ENCODE measurements at regions not wholly inside any gene's neighbourhood (a gene's known extent, or its start where the extent isn't known, plus 50 kb on each side); places are given as distances from the start of the nearest gene placed in this dataset.

DNA sequence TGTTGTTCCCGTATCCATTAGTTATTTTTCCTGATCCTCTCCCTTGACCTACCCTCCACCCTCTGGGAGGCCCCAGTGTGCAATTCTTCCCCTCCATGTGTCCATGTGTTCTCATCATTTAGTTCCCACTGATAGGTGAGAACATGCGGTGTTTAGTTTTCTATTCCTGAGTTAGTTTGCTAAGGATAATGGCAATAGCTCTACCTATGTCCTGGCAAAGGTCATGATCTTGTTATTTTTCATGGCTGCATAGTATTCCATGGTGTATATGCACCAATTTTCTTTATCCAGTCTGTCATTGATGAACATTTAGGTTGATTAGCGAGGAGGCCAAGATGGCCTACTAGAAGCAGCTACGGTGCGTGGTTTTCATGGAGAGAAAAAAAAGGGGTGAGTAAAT, 714.1 kb downstream of the STIM2 start:
- no peak for DNase-seq
- intact Hi-C loops (cut with DNase I) = no loop called here

DNA sequence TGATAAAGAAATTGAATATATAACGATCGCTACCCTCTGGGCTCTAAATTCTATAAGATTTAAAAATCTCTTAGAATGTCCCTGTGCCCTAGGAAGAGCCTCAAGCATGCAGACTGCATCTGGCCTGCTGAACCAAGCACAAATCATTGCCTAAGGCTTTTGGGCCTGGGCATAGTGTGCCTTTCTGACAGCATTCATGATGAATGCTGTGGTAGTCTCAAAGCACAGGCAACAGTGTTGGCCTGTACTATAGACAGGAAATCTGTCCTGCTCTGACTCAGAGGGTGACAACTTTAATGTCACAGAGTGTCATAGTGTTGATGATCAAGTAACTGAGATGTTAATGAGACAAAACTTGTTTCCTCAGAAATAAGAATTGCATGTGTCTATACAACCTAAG, 717.3 kb downstream of the STIM2 start:
- no peak for DNase-seq
- intact Hi-C loops (cut with DNase I) = no loop called here

DNA sequence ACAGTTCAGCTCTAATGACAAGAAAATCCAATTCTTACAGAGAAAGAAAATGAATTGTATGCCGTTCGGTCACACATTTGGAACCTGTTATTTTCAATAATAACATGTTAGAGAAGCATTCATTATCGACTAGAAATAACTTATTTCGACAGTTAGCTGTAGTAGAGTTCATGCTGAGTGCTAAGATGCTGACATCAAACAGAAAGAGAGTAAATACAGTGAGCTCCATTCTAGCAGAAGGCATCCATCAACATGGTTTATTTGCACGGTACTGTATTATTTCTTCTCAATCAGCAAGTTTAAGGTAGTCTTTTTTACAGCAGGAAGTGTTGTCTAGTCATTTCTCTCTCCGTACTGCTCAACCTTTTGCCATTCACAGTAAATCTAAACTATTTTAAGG, 732.1 kb downstream of the STIM2 start:
- intact Hi-C loops (cut with DNase I) = no loop called here
- no peak for DNase-seq

DNA sequence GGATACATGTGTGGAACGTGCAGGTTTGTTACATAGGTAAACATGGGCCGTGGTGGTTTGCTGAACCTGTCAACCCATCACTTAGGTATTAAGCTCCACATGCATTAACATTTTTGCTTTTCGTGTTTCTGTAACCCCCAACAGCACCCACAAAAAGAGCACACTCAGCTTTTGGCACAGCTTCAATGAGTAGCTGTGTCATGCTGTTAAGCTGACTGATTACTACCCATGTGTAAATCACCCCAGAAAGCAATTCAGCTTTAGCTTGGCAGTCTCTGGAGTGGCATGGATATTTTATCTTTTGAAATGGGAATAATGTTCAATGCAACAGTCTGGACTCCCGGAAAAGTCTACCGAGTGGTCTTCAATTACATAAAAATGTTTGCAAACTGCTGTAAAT, 734.3 kb downstream of the STIM2 start:
- intact Hi-C loops (cut with DNase I) = no loop called here
- no peak for DNase-seq

DNA sequence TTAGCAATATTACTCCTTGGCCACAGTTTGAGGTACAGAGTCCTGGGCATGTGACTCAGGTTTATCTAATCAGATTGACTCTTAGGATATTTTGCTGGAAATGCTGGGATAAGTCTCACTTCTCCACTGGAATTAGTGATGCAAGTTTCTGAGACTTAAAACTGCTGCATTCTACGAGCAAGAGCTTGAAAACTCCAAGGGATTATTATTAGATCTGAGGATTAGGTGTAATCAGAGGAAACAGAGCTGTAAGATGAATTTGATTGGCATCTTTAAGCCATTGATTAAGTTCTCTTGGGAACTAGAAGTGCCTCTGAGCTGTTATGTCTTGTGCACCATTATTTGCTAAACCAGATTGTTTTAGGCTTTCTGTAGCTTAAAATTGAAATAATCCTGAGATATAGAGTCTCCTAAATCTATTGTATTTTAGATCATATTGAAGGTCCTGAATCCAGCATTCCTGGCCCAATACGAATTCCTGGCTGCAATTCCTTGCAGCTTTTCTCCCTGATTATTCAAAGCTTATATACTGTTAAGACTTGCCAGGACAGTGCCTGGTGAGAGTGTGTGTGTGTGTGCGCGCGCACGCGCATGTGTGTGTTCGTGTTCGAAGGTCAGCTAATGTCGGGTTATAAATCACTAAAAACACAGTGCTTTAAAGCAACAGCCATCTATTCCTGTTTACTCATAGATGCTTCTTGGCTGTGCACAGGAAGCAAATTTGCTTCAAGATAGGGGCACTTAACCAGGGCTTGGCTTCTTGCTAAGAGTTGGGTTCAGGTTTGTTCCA, 735.1 kb downstream of the STIM2 start:
- intact Hi-C loops (cut with DNase I) = no loop called here
- DNase-seq = no peak

DNA sequence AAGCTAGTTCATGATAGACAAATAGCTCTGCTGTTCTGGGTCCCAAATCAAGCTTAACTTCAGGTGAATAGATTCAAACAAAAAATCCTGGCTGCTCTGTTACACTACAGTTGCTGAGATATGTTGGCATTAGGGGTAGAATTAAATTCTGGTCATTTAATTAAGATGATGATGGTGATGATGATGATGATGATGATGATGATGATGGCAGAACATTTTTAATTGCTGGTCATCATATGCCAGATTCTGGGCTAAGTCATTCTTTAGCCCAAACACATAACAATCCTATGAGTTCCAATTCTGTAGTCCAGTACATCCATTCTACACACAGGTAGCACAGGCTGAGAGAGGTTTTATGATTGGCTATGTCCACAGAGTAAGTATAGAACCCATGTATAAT, 741.5 kb downstream of the STIM2 start:
- no peak for DNase-seq
- intact Hi-C loops (cut with DNase I) = no loop called here

DNA sequence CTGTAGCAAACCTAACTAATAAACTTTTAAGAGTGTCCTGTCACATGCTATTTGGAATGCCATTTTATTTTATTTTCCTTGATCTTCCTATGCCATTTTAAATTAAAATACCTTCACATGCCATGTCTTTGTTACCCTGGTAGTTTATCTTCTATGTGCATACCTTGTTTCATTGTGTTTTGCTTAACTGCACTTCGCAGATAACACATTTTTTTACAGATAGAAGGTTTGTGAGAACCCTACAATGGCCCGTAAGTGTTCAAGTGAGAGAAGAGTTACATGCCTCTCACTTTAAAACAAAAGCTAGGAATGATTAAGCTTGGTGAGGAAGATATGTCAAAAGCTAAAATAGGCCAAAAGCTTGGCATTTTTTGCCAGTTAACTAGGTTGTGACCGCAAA, 744.1 kb downstream of the STIM2 start:
- intact Hi-C loops (cut with DNase I) = no loop called here
- no peak for DNase-seq

DNA sequence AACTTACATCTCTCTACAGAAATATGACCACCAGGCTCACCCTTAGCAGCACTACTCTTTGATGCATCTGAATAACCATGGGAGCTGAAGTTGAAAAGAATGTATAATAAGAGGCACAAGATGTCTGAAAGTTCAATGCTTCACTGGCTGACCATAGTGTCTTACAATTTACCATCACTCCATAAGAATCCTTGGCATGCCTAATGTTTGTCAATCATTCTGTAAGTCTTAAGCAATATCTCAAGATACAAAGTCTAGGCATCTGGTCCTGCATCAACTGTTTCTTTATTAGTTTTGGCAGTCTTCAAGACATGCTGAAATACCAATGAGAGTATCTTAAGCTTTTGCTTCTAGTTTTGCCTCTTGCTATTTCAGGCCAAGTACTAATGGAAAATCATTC, 755.5 kb downstream of the STIM2 start:
- intact Hi-C loops (cut with DNase I) = no loop called here
- no peak for DNase-seq

DNA sequence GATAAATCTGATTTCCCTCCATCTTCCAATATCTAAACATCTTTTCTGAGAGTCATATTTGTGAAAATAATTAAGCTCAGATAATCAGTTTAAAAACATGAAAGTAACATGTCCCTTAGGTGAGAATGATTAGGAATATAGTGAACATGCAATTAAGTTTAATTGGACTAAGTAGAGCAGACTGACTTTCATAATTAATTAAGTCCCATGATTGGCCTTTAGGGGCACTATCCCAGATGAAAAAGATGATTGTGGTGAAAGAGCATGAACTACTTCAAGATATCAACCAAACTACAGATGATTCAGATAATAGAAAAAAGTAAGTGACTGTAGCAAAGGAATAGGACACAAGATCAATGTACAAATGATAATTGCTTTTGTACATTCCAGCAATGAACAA, 758.8 kb downstream of the STIM2 start:
- intact Hi-C loops (cut with DNase I) = no loop called here
- no peak for DNase-seq

DNA sequence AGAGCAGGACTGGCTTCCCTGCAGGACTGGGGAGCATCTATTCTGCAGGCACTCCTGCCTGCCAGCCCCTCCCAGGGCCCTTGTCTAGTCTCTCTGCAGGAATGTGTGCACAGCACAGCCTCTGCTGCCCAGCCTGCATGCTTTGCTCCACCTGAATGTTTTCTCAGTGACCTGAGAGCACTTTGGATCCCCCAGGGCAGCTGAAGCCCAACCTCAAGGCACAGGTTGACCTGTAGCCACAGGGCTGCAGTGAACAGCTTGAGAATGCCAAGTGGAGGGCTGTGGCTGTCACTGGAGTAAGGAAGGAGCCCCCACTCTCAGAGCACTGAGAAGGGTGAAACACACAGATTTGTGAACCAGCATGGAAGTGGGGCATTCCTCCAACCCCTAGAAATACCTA, 760.2 kb downstream of the STIM2 start:
- DNase-seq = no peak

DNA sequence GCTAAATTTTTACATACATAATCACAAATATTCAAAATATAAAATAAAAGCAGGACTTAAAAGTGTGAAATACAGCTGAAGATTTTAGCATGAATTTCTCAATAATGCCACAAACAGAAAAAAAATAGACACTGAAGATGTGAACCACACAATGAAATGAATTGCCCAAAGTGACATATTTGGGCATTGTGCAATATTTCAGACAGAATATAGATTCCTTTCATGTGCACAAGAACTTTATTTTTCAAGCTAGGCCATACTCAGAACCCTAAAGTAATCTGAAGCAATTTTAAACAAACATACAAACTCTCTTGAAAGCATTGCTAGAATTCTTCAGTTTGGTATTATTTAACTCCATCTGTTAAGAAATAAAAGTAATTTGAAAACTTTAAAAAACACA, 764.1 kb downstream of the STIM2 start:
- intact Hi-C loops (cut with DNase I) = no loop called here
- DNase-seq = no peak

More for the DNA sequence above, 760.2 kb downstream of the STIM2 start:
- intact Hi-C loops (cut with DNase I) = no loop called here

DNA sequence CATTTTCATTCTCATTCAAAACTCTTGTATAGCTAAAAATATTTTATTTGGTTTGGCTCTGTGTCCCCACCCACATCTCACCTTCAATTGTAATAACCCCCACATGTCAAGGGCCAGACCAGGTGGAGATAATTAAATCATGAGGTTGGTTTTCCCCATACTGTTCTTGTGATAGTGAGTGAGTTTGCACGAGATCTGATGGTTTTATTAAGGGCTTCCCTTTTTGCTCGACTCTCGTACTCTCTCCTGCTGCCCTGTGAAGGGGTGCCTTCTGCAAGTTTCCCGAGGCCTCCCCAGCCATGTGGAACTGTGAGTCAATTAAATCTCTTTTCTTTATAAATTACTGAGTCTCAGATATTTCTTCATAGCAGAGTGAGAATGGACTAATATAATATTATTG, 768.0 kb downstream of the STIM2 start:
- intact Hi-C loops (cut with DNase I) = no loop called here
- no peak for DNase-seq

DNA sequence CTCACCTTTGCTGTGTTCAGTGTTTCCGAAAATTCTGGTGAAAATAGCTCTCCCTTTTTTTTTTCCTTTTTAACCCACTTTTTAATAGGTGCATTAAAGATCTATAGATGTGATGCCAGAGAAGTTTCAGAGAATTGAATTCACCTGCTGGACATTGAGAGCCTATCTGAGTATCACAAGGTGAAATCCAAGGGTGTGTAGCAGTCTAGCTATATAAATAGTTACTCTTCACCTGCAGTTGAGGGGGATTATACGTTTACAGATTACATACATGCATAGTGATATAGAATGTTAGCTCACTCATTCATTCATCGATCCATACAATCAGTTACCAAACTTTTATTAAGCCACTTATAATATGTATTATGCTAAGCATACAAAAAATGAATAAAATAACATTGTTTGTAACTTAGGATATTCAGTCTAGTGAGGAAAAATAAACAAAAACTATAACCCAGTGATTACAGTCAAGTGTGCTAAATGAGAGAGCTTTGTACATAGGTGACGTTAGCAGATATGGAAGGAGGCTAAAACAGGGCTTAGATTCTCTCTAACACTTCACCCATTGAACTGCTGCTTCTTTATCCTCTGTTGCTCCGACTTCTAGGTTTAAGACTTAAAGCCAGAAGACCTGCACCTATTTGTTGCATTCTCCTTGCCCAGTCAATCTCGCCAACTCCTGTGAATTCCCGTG, 769.0 kb downstream of the STIM2 start:
- no peak for DNase-seq
- intact Hi-C loops (cut with DNase I) = no loop called here

DNA sequence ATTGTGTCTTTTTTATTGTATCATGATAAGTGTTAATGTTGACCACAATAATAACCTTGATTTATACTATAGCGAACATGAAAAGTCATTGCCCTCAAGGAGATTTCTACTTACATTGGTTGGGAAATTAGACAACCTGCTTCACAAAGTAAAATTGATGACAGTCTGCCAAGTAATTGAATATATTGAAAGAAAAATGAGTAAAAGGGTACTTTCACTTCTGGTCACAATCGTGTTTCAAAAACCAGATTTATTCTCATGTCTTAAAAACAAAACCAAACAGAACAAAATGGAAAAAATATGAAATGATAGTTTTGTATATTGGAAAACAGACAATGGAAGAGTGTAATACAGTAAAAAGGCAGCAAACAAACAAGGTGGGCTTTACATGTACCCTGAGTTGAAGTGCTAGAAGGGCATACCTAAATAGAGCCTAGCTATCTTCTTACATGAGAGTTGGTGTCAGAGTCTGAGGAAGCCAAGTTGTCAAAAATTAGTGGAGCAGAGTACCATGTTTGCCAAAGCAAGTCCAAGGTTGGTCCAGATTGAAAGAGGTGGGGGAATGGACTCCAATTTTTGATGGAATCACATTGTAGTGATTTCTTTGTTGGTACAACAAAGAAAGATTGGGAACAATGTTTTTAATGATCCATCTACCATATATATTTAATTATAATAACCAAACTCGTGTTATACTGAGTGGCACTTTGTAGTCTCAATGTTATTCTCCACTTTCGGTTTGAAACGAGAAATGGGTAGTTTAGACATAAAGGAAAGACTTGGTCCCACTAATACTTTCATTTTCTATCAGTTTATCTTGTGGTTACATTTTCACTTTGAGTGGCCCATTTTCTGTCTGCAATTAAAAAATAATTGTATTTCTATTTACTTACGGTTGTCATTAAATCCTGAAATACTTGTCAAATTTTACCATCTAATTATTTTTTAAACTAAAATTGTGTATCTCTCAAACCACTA, 775.6 kb downstream of the STIM2 start:
- no peak for DNase-seq
- intact Hi-C loops (cut with DNase I) = no loop called here

DNA sequence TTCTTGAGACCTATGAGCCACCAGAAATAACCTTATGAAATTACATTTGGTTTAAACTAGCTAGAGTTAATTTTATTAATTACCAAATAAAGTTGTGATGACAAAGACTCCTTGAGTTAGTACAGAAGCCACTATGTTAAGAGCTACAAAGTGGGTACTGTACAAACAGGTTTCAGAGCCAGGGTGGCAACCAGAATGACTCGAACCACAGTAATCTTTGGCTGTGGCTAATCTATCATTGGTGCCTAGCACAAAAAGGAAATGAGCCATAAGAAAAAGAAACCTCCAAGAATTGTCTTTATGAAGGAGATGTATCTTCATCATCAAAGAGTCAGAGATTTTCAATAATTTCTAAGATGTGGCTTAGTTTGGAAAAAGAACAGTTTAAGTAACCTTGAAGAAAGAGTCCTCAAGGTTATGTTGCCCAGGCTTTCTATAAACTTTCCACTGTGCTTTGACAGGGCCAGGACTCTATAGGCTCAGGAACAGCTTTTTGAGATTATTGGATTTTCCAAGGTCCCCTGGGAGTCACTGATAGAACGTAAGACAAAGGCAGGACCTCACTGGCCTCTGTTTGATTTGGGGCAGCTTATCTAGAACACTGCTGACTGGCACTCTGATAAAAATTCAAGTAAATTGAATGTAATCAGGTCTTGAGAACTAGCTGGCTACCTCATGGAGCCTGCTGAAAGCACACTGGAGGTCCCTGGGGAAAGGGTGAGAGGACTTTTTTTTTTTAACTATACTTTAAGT, 777.7 kb downstream of the STIM2 start:
- no peak for DNase-seq
- intact Hi-C loops (cut with DNase I) = no loop called here

DNA sequence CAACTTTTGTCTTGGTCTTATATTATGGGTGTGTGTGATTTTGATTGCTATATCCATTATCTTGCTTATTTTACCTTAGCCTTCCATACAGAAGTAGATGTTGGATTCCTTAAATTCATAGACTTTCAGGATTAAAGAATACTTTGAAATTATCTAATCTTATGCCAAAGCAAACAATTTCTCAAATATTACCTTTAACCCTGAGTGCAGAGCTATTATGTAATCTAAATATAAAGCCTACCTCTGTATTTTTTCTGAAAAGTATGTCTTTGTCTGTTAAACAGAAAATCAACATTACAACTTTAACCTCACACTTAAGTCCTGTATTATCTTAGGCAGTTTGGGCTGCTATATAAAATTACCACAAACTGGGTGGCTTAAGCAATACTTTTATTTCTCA, 782.5 kb downstream of the STIM2 start:
- DNase-seq = no peak
- intact Hi-C loops (cut with DNase I) = no loop called here

DNA sequence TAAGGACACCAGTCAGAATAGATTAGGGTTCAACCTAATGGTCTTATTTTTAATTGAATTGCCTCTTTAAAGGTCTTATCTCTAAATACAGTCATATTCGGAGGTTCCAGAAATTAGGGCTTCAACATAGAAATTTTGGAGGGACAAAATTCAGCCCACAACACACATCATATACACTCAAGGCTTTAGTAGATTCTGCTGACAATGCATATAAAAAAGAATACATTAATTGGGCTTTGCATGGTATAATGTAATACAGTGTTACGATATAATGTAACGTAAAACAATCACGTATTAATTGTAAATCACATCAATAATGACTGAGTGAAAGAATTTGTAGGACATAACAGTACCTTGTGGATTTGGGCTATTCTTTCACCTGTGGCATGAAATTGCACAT, 787.8 kb downstream of the STIM2 start:
- intact Hi-C loops (cut with DNase I) = no loop called here
- DNase-seq = no peak

DNA sequence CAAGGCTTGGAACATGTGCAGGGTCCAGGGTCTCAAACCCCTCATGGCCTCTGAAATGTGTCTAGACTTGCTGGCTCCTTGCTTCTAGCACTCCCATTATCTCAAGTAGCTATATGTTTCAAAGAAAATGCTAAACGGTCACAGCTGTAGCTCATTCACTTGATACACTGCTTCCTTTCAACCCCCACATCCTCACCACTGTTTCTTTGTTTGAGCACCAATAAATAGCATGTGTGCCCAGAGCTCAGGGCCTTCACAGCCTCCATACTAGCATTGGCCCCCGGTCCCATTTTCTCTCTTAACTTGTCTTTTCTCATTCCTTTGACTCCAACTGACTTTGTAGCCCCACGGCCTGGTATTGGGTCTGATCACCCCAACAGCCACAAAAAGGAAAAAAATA, 801.8 kb downstream of the STIM2 start:
- intact Hi-C loops (cut with DNase I) = no loop called here
- DNase-seq = no peak

DNA sequence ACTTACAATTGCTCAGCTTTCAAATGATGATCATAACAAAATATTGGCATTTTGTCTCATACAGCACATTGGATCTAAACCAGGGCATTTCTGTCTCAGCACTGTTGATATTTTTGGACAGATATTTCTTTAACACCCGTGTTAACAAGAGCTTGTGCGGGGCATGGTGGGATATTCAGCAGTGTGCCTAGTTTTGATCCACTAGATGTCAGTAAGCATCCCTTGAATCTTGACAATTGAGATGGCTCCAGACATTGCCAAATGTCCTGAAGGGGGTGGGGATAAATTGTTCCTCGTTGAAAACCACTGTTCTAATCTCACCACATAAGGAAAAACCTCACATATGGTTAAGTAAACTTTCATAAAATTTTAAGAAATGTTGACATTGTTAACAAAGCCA, 806.3 kb downstream of the STIM2 start:
- intact Hi-C loops (cut with DNase I) = no loop called here
- DNase-seq = peak in 20 of 42 donors; percentile 1 to 51 (median 11)

All from head of caudate nucleus (tissue), 42 donors.